GM21723 (cell line): ENCODE measurements at regions not wholly inside any gene's neighbourhood (a gene's known extent, or its start where the extent isn't known, plus 50 kb on each side); places are given as distances from the start of the nearest gene placed in this dataset.
"Not testable (repeated sequence)": the region's sequence is repeated elsewhere in the genome, so short reads cannot be mapped to it uniquely, and the experiment has no call there.

Experiments
- ATAC-seq: cut with Tn5 transposase; IDR thresholded peaks from one replicate; pipeline ENCODE4 v1.9.1; 2021; ENCODE audit warnings: mild to moderate bottlenecking, moderate library complexity; ENCODE audit not compliant: unreplicated experiment

GRCh38 chrX:149420566-149420965, 84.5 kb downstream of the IDS start:
- not testable (repeated sequence) for ATAC-seq

- no peak for ATAC-seq
These were observed 107.1 kb downstream of the IDS start for GRCh38 chrX:149398027-149398426.

DNA sequence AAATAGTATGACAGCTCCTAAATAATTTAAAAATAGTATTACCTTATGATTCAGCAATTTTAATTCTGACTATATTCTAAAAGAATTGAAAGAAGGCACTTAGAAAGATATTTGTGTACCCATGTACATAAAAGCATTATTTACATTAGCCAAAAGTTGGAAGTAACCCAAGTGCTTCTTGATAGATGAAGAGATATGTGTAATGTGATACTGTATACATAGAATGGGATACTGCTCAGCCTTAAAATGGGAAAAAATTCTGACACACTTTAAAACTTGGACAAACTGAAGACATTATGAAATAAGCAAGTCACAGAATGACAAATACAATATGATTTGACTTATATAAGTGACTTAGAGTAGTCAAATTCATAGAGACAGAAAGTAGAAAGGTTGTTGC, 112.2 kb downstream of the IDS start:
- ATAC-seq: no peak

DNA sequence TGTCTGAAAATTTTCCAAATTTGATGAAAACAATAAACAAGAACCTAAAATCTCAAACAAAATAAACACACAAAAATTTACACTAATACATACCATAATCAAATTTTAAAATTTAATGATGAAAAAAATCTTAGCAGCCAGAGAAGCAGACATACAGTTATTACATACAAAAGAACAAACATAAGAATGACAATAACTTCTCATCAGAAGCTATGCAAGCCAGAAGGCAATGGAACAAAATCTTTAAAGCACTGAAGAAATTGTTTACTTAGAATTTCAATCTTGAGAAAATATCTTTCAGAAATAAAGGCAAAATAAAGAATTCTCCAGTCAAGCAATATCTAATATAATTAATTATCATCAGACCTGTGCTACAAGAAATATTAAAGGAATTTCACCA, 121.3 kb downstream of the IDS start:
- ATAC-seq: no peak

GRCh38 chrX:149374751-149375150, 130.4 kb downstream of the IDS start:
- no peak for ATAC-seq

GRCh38 chrX:149372866-149373265, 132.2 kb downstream of the IDS start:
- ATAC-seq: no peak

DNA sequence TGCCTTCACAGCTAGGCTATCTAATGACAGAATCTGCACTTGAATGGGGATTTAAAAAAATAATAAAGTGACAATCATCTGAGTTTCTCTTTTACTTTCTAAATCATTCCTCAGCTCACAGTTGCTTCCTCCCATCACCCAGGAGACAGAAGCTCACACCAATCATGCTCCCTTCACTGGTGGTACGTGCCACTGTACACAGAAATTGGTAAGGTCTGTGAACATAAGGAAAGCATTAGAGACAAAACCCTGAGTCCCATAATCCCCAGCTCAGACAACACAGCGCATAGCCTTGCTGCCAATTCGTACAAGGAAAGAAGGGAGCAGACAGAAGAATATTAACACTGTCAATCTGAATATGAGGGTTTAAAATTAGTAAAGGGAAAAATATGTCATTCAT, 133.1 kb downstream of the IDS start:
- peak; percentile 75 for ATAC-seq

GRCh38 chrX:149370097-149370496, 135.0 kb downstream of the IDS start:
- no peak for ATAC-seq

GRCh38 chrX:149365552-149365951, 139.6 kb downstream of the IDS start:
- no peak for ATAC-seq

- ATAC-seq: no peak
These were observed 140.0 kb downstream of the IDS start for GRCh38 chrX:149365061-149365460.

DNA sequence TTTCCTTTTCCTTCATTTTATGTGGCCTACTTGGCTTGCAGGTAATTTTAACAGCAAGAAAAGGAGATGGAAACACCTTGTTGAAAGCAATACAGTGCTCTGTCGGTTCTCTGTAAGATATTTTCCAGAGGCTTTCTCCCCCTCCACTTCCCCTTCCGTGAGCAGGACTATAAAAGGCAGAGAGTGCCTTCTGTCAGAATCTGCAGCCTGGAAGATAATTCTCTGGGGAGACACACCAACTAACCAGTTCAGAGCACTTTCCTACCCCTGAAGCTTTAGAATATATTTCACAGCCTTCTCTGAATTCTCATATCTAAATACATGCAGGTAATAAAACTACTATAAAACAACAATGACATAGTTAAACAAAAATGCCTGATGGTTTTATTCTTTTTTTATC, 141.1 kb downstream of the IDS start:
- ATAC-seq: no peak

- ATAC-seq: no peak
These were observed 158.8 kb downstream of the IDS start for GRCh38 chrX:149346306-149346705.

- no peak for ATAC-seq
These were observed 182.8 kb downstream of the IDS start for GRCh38 chrX:149322316-149322715.

DNA sequence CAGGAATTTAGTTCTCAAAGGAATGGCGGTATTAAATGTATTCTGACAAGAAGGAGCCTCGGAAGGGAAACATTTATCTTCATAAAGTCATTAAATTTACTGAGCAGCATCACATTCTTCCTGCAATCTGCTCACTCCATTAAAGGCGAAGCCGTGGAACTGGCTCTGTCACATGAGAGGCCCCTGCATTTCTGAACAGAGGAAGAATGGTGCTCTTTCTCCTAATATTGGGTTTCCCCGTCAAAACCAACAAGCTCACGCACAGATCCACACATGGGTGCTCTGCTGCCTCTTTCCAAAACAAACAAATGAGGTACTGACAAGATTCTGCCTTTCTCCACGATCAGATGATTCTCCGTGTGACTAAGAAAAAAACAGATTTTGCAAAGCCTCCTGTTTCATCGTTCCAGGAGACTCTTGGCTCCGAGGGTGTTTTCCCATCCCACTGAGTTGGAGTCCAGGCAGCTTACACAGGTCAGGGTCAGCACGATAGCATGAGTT, 191.2 kb downstream of the IDS start:
- ATAC-seq: no peak

DNA sequence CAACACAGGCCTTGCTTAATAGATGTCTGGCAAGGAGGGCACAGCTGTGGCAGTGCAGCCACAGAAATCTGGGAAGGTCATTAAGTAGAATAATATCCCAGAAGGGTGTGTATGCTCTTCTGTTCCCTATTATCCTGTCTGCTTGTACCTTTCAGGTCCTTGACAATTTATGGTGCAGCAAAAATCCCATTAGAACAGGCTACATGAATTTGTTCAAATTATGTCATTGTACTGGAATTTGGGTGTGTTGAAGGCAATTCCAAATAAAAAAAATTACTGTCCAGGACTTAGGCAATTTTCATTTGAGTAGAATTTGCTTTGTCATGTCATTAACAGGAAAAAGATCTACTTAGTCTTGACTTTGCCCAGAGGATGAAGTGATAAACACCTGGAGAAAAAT, 192.1 kb downstream of the IDS start:
- no peak for ATAC-seq

- no peak for ATAC-seq
These were observed 193.0 kb downstream of the IDS start for GRCh38 chrX:149312097-149312496.

DNA sequence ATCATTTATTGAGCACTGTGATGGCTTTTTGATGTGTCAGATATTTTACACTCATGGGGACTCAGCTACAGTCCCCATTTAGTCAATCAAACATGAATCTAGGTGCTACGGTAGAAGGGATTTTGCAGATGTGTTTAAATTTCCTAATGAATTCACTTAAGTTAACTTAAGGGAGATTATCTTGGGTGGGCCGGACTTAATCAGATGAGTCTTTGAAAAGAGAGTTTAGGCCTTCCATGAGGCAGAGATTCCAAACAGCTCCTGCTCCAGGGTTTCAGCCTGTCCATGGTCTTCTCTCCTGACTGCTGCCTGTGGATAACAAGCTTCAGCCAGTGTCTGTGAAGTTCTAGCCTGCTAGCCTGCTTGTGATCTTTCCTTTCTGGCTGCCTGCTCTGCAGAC, 202.4 kb downstream of the IDS start:
- ATAC-seq: no peak

DNA sequence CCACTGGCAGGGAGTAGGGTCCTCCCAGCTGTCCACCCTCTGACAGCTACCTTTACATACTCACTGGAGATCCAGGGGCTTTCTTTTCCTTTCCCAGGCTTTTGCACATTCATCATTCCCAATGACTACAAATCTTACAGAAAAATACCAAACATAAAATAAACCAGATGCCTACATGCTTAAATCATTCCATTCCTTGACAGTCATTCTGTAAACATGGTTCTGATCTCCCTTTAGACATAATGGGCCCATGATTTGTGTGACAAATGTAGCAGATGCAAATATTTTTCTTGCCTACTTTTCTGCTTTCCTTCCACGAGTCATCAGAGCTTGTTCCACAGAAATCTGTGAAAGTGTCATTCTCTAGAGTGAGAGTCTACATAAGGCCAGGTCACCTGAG, 207.0 kb downstream of the IDS start:
- no peak for ATAC-seq

DNA sequence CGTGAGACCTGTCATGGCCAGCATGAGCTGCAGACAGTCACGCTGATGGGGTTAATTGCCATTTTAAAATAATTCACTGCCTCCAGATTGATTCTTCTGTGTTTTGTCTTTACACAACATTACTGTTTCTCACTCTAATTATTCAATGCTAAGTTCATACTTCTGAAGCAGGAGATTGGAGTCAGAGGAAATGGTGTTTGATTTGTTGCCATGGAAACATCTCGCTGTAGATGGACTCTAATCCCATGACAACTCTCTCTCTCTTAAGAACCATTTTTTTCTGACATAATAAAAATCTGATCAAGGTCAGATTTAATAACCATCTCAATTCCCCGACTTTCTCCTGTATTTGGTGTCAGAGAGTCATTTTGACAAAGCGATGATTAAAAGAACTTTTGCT, 209.0 kb downstream of the IDS start:
- ATAC-seq: no peak

GRCh38 chrX:149286940-149287349, 218.2 kb downstream of the IDS start:
- peak; percentile 80 for ATAC-seq

GRCh38 chrX:149284616-149285015, 220.5 kb downstream of the IDS start:
- ATAC-seq: no peak

DNA sequence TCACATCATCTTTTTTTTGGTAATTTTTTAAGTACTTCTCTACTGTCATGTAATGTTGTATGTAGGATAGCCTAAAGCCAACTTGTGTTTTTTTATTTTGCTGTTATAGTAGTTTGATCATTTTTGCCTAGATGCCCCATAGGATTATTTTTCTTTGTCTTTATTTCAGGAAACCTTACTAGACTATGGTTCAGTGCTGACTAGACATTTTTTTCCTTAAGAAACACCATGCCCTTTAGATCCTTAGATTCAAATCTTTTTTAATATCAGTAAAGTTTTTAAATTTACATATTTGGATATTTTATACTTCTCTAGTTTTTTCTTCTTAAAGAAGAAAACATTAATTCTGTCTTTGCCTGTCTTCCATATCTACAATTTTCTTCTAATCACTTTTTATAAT, 221.3 kb downstream of the IDS start:
- ATAC-seq: no peak

DNA sequence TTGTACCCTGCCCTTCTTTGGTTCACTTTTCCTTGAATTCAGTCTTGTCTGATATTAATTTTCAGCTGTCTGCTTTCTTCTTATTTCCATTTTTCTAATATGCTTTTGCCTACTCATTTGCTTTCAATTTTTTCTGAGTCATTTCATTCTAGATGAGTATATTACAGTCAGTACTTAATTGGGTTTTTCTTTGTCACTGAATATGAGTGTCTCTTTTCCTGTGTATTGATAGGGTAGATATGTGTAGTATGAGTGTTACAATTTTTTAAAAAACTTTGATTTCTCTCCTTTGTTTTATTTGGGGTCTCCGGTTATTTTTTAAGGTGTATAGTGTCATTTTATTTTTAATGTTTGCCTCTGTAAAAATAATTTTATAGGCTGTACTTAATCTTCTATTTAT, 222.2 kb downstream of the IDS start:
- no peak for ATAC-seq

GRCh38 chrX:149280011-149280410, 225.1 kb downstream of the IDS start:
- ATAC-seq: no peak
